Medulla oblongata (tissue), 1 donor: ENCODE measurements at regions not wholly inside any gene's neighbourhood (a gene's known extent, or its start where the extent isn't known, plus 50 kb on each side); places are given as distances from the start of the nearest gene placed in this dataset.
"Not testable (repeated sequence)": the region's sequence is repeated elsewhere in the genome, so short reads cannot be mapped to it uniquely, and the experiment has no call there.

ENCODE experiments used
- DNase-seq: peaks from one replicate; pipeline ENCODE4 v3.0.0-alpha.2; 2015; ENCODE audit errors: extremely low spot score

- DNase-seq, result no peak
These were observed 311.4 kb downstream of the PDCD6IP start for GRCh38 chr3:34109846-34110245.

DNA sequence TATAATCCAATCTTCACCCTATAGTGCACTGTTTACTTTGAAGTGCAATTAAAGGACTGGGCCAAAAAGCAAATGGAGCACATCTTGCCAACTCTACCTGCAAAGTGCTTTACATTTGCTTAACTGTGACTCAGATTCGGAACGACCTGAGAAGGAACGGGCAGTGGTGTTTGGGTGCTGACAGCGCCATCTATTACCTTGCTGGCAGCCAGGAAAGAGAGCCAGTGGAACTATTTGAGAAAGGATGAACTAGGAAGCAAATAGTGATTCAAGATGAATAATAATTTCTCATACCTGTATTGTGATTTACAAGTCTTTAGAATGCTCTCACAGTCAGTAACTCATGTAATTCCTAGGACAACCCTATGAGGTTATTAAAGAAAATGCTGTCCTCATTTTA, 312.9 kb downstream of the PDCD6IP start:
- DNase-seq, result no peak

DNA sequence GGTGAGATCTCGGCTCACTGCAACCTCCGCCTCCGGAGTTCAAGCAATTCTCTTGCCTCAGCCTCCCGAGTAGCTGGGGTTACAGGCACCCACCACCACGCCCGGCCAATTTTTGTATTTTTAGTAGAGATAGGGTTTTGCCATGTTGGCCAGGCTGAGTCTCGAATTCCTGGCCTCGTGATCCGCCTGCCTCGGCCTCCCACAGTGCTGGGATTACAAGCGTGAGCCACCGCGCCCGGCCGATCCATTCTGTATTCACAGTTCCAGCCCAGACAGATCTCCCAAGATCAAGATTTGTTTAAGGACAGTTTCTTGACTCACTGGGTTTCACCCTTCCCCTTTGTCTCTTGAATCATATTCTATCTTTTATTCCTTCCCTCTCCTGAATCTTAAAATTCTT, 313.8 kb downstream of the PDCD6IP start:
- not testable (repeated sequence) for DNase-seq

DNA sequence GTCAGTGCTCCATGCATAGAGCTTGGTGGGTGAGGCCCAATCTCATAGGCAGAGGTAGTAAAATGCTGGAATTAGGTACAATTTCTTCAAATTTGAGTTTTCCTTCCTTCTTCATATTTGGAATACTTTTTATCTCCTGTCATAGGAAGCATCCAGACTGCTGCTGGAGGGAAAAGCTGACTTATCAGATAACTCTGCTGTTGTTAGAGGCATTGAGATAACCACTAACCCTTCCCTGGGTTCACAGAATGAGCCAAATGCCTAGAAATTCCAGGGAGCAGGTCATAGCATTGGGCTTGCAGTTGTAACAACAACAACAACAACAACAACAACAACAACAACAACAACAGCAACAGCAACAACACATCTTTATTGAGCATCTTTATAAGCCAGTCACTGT, 332.7 kb downstream of the PDCD6IP start:
- DNase-seq, result no peak

DNA sequence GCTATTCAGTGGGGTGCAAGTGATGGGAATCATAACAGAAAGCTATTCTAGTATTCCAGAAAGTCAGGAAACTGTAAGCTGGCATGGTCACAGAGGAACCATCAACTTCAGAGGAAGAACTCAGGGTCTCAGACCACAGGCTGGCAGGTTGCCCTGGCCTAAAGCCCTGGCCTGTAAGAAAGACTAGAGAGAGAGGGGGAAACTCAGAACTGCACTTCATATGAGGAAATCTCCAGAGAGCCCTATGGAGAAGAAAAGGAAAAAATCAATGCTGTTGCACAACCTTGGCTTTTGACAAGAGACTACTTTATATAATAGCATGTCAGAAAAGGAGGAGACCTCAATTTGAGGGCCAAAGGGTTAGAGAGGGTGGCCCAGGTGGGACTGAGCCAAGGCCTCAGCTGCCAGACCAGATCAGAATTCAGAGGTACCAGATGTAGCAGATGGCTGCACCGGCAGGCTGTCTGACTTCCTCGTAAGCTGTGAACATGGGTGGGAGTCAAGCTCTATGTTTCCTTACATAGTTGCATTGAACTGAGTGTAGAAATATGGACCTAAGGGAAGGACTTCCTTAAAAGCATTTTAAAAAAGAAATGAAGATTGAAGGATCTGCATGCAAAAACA, 333.8 kb downstream of the PDCD6IP start:
- no peak for DNase-seq

GRCh38 chr3:34139566-34139965, 341.1 kb downstream of the PDCD6IP start:
- no peak for DNase-seq

GRCh38 chr3:34140616-34141015, 342.2 kb downstream of the PDCD6IP start:
- no peak for DNase-seq

DNA sequence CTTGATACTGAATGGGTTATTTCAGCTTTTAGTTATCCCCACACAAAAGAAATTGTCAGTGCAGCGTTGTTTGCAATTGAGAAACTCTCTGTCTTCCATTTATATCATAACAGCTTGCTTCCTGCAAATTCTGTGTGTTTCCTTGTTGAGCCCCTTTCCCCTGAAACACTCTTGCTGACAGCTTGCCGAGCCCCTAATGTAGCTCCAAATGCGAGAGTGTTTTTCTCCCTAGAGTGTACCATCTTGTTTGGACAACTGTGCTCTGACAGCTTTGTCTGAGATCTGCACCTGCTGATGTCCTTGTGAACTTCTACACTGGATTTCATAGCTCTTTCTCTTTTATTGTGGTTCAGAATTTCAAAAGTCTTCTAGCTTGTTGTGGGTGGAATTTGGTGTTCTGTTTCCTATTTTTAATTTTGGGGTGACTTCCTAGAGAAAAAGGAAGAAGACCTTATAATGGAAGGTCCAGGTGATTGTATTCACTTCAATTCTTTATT, 343.5 kb downstream of the PDCD6IP start:
- no peak for DNase-seq

DNA sequence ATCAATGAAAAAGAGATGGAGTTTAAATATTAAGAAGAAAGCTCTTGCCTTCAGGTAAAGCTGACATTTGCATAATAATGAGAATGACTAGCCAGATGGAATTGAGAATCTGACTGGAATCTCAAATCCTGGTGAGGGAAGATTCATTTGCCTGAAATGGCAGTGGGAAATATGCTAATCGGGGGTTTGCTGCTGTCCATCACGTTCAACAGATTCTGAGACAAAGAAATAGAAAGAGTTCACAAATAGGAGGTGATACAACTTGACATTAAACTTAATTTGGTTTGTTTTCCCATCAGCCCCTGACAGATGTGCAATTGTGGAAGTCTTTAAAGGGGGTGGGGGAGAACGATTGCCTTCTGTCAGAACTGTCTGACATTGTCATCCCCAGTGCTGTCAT, 347.4 kb downstream of the PDCD6IP start:
- DNase-seq, result no peak

DNA sequence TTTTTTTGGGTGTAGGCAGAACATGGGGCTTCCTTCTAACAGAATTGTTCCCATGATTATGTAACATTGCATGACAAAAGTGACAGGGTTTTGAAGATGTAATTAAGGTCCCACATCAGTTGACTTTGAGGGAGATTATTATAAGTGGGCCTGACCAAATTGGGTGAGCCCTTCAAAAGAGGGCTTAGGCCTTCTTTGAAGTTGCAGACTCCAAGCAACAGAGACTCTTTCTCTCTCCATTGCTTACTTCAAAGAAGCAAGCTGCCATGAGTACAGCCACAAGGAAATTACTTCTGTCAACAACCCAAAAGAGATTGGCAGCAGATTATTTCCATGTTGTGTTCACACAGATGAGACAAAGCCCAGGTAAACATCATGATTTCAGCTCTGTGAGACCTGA, 348.2 kb downstream of the PDCD6IP start:
- DNase-seq, result no peak

DNA sequence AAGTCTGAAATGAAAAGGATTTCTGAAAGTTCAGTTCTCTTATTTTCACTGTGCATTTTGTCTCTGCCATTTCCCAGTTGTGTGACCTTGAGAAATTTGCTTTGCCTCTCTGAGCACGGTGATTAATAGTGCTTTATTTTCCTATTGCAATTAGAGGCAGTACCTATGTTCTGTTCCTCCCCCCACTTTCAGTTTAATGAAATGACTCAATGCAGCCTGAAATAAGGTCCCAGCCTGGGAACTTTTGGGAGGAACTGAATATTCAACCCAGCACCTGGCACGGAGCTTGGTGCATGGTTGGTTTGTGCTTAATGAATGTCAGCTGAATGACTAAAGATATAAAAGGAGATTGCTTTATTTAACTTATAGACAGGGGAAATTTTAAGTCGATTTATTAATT, 352.6 kb downstream of the PDCD6IP start:
- DNase-seq, result no peak

DNA sequence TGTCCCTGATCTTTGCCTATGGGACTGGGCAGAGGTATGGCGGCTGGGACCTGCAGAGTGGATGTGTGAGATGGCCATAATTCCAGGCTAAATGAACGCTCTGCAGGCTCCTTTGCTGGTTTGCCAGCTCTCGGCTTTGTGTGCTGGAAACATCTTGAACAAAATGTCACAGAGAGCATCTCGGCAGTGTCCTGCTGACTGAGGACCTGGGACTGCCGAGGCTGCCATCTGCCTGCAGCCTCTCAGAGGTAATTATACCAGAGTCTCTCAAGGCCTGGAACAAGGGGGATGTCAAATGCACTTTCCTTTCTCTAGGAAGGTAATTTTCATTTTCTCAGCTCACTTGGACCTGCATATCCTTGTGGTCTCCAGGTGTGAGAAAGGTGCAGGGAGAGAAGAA, 354.2 kb downstream of the PDCD6IP start:
- no peak for DNase-seq

DNA sequence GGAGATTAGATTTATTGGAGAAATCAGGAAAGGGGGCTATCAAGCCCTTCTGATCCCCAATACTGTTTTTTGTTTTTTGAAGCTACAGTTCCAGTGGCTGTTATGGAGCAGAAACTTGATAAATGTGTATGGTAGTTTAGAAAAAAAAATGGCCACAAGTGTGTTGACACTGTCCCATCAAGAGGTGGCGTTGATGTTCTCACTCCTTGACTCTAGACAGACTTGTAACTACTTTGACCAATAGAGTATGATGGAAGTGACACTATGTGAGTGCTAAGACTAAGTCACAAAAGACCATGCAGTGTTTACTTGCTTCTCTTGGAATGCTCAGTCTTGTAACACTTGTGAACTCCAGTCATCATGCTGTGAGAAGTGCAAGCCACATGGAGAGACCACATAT, 356.7 kb downstream of the PDCD6IP start:
- DNase-seq, result no peak

DNA sequence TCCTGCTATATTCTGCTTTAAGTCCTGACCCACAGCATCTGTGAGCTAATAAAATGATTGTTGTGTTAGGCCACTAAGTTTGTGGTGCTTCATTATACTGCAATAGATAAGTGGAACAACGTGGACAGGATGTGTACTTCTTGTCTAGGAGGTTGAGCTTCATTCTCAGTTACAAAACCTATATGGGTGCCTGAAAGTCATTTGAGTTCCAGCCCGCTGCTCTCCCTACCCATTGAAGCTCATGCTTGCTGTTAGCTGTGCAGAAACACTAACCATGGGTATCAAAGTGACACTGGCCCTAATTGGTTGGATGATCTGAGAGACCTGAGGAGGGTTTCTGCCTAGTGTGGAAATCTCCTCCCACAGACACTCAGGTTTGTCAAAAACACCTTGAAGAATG, 357.2 kb downstream of the PDCD6IP start:
- DNase-seq, result no peak

DNA sequence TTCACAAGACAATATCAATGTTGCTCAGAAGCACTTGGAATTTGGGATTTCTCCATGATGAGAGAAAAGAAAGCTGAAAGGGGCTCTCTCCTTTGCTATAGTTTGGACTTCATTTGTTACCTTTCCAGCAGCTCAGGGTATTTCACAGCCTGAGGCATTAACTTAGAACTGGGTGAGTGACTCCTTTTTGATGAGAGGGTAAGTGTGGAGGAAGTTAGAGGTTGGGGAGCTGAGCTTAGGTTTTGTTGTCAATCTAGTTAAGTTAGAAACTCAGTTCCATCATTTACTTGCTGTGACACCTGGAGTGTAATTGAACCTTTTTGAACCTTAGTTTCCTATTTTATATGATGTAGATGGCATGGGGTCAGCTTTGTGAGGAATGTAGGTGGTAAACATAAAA, 359.1 kb downstream of the PDCD6IP start:
- DNase-seq, result no peak

GRCh38 chr3:34159613-34160420, 361.4 kb downstream of the PDCD6IP start:
- no peak for DNase-seq

- DNase-seq, result not testable (repeated sequence)
These were observed 371.2 kb downstream of the PDCD6IP start for GRCh38 chr3:34169636-34170035.

GRCh38 chr3:34174740-34175139, 376.3 kb downstream of the PDCD6IP start:
- DNase-seq, result no peak

- no peak for DNase-seq
These were observed 377.3 kb downstream of the PDCD6IP start for GRCh38 chr3:34175636-34176176.

DNA sequence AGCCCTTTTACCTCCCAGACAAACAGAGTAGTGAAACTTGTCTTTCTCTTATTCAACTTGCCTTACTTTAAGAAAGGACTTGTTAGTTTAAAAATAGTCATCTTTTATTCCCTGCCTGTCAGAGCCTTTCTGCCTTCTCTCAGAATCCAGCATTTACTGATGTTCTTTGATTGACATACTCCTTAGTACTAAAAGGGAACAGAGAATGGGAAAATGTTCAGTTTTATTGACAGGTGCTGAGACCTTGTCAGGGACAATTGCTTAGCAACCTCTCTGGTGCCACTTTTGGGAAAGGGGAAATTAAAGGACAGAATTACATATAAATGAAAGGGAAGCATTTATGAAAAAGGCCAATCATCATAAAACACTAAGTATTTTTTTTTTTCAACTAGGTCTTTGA, 378.3 kb downstream of the PDCD6IP start:
- DNase-seq, result no peak

- DNase-seq, result no peak
These were observed 380.0 kb downstream of the PDCD6IP start for GRCh38 chr3:34178415-34178814.

DNA sequence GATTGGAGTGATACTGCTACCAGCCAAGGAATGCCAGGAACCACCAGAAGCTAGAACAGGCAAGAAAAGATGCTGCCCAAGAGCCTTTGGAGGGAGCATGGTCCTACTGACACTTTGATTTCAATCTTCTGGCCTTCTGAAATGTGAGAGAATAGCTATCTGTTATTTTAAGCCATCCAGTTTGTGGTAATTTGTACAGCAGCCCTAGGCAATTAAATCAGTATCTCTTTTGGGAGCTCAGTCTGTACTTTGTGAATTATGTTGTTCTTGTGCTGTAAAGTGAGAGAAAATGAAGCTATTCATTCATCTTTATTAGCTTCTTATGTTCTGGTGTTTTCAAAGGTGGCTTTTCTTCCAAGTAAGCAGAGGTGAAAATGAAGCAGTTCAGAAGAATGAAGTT, 381.3 kb downstream of the PDCD6IP start:
- DNase-seq, result no peak

GRCh38 chr3:34180532-34180931, 382.1 kb downstream of the PDCD6IP start:
- no peak for DNase-seq
